ENCODE measurements at regions not wholly inside any gene's neighbourhood (a gene's known extent, or its start where the extent isn't known, plus 50 kb on each side); places are given as distances from the start of the nearest gene placed in this dataset.

- 87 to 88% methylated on average over 10 to 12 of the region's 12 CpGs for WGBS, 2 donors (ENCODE audit: low coverage in 1 of 2)
- H3K36me3 ChIP-seq = no peaks in the 10 kb centered on the region
- H3K9me3 ChIP-seq = peaks cover 0 to 21% (median 0%) of the 10 kb centered on the region in 3 donors
- no peak overlapping the region for H3K27ac ChIP-seq
- TF ChIP-seq POLR2A (IDR thresholded peaks at IDR 0.05) (no peak), EP300 (IDR thresholded peaks at IDR 0.05) (no peak), CTCF (IDR thresholded peaks at IDR 0.05) (no peak), POLR2AphosphoS5 (IDR thresholded peaks at IDR 0.05) (no peak)
- peaks cover 0 to 14% (median 0%) of the 10 kb centered on the region in 3 donors for H3K4me1 ChIP-seq
- peak; percentile 25 for ATAC-seq
- no peak overlapping the region for H3K4me3 ChIP-seq
- no peaks in the 10 kb centered on the region for H3K27me3 ChIP-seq
Observed at GRCh38 chr1:8182034-8182761, 135.7 kb upstream of the SLC45A1 start.

GRCh38 chr1:8179132-8179793 lies 138.7 kb upstream of the SLC45A1 start:
- TF ChIP-seq POLR2AphosphoS5 (IDR thresholded peaks at IDR 0.05) (no peak), EP300 (IDR thresholded peaks at IDR 0.05) (no peak), POLR2A (IDR thresholded peaks at IDR 0.05) (no peak), CTCF (IDR thresholded peaks at IDR 0.05) (no peak)
- 90 to 100% methylated on average over 1 of the region's 1 CpG for WGBS, 2 donors (ENCODE audit: low coverage in 1 of 2)
- H3K27me3 ChIP-seq = no peaks in the 10 kb centered on the region
- peaks cover 0 to 14% (median 0%) of the 10 kb centered on the region in 3 donors for H3K4me1 ChIP-seq
- no peak for ATAC-seq
- peaks cover 0 to 21% (median 0%) of the 10 kb centered on the region in 3 donors for H3K9me3 ChIP-seq
- no peaks in the 10 kb centered on the region for H3K36me3 ChIP-seq
- H3K4me3 ChIP-seq = no peak overlapping the region
- no peak overlapping the region for H3K27ac ChIP-seq

- WGBS, 2 donors (ENCODE audit: low coverage in 1 of 2) = 69 to 85% methylated on average over 2 to 3 of the region's 3 CpGs
- TF ChIP-seq POLR2AphosphoS5 (IDR thresholded peaks at IDR 0.05) (no peak), CTCF (IDR thresholded peaks at IDR 0.05) (no peak), POLR2A (IDR thresholded peaks at IDR 0.05) (no peak)
- Histone ChIP-seq H3K27me3 (no peaks in the 10 kb centered on the region), H3K4me3 (no peak overlapping the region), H3K4me1 (peaks cover 0 to 23% (median 0%) of the 10 kb centered on the region in 3 donors), H3K27ac (no peak overlapping the region), H3K36me3 (no peaks in the 10 kb centered on the region), H3K9me3 (peaks cover 0 to 21% (median 0%) of the 10 kb centered on the region in 3 donors)
- no peak for ATAC-seq
Observed at GRCh38 chr1:8176279-8176678, 141.6 kb upstream of the SLC45A1 start.

- Histone ChIP-seq H3K36me3 (no peaks in the 10 kb centered on the region), H3K4me1 (peaks cover 3 to 32% (median 6%) of the 10 kb centered on the region in 3 donors), H3K4me3 (no peak overlapping the region), H3K27me3 (no peaks in the 10 kb centered on the region), H3K9me3 (peaks cover 0 to 16% (median 0%) of the 10 kb centered on the region in 3 donors), H3K27ac (peak overlapping the region in 2 of 4 donors; percentile 61 to 85)
- TF ChIP-seq POLR2A (IDR thresholded peaks at IDR 0.05) = no peak
- peak; percentile 33 for ATAC-seq
- WGBS, 2 donors (ENCODE audit: low coverage in 1 of 2) = 77% methylated on average over 4 of the region's 5 CpGs; no CpG with 5 or more reads in 1 of the 2 donors
Observed at GRCh38 chr1:8174807-8175206, 143.1 kb upstream of the SLC45A1 start.

GRCh38 chr1:8171751-8172464 lies 145.8 kb upstream of the ERRFI1 start:
- Histone ChIP-seq H3K36me3 (no peaks in the 10 kb centered on the region), H3K27ac (peak overlapping the region in 1 of 4 donors; percentile 85), H3K27me3 (no peaks in the 10 kb centered on the region), H3K4me1 (peaks cover 3 to 53% (median 15%) of the 10 kb centered on the region in 3 donors), H3K9me3 (no peaks in the 10 kb centered on the region), H3K4me3 (no peak overlapping the region)
- WGBS, 2 donors (ENCODE audit: low coverage in 1 of 2) = 96% methylated on average over 10 to 14 of the region's 14 CpGs
- TF ChIP-seq EP300 (IDR thresholded peaks at IDR 0.05) = no peak
- no peak for TF ChIP-seq POLR2AphosphoS5 (IDR thresholded peaks at IDR 0.05)
- no peak for TF ChIP-seq POLR2A (IDR thresholded peaks at IDR 0.05)
- TF ChIP-seq CTCF (IDR thresholded peaks at IDR 0.05) = no peak
- ATAC-seq = no peak
